DMS53 (cell line): ENCODE measurements at regions not wholly inside any gene's neighbourhood (a gene's known extent, or its start where the extent isn't known, plus 50 kb on each side); places are given as distances from the start of the nearest gene placed in this dataset.
"Not testable (repeated sequence)": the region's sequence is repeated elsewhere in the genome, so short reads cannot be mapped to it uniquely, and the experiment has no call there.

Experiments
- DNase-seq: peaks from one replicate; lab custom pipeline; 2025; lab: John Stamatoyannopoulos, UW

- not testable (repeated sequence) for DNase-seq
Measured at GRCh38 chr3:91348064-91348463, 2240.6 kb downstream of the EPHA3 start.

GRCh38 chr3:91349072-91349471 is 2241.7 kb downstream of the EPHA3 start:
- not testable (repeated sequence) for DNase-seq

GRCh38 chr3:91352161-91352560 is 2244.7 kb downstream of the EPHA3 start:
- not testable (repeated sequence) for DNase-seq

- DNase-seq, result not testable (repeated sequence)
Measured at GRCh38 chr3:91359278-91359677, 2251.9 kb downstream of the EPHA3 start.

DNA sequence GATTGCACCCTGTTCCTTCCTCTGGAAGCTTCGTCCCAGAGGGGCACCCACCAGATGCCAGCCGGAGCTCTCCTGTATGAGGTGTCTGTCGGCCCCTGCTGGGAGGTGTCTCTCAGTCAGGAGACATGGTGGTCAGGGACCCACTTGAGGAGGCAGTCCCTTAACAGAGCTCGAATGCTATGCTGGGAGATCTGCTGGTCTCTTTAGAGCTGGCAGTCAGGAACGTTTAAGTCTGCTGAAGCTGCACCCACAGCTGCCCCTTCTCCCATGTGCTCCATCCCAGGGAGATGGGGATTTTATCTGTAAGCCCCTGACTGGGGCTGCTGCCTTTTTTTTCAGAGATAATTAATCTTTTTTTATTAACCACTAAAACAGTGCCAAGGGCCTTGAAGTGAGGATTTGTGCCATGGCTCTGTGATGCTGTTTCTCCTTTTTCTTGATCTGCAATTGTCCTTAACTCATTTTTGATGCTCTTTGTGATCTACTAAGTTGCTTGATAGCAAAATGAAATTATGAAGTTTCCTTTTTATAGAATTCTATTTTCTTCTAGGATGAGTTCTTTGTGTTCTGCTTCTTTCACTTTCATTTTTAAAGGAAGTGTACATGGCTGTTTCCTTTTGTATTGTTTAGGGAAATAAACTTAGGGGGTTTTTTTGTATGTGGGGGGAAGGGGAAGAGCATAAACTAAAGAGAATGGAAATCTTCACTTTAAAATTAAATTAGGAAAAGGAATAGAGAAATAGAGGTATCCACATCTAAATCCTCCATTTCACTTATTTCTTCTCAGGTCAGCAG is 2275.9 kb downstream of the EPHA3 start:
- DNase-seq, result not testable (repeated sequence)

DNA sequence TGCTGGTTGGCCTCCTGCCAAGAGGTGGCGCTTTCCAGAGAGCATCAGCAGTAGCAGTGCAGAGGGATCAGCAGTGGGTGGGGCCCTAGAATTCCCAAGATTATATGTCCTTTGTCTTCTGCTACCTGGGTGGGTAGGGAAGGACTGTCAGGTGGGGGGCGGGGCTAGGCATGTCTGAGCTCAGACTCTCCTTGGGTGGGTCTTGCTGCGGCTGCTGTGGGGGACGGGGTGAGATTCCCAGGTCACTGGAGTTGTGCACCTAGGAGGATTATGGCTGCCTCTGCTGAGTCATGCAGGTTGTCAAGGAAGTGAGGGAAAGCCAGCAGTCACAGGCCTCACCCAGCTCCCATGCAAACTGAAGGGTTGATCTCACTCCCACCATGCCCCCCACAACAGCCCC is 2296.5 kb downstream of the EPHA3 start:
- not testable (repeated sequence) for DNase-seq

DNA sequence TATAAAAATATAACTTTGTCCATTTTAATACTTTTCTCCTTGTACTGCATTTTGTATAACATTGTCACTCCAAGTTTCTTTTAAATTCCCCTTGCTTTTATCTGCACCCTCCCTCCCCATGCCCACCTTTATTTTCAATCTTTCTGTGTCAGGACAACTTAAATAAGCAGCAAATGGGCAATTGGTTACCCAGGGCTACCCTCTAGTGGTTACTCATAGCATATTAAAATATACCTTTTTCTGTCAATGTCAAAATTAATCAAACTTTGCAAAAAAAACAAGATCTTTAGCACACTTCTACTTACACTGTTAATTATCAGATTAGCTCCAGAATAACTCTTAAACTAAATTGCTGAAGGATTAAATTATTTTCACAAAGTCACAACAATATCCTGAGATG is 2334.6 kb downstream of the EPHA3 start:
- DNase-seq, result not testable (repeated sequence)

- DNase-seq, result not testable (repeated sequence)
Measured at GRCh38 chr3:91442483-91442882, 2335.1 kb downstream of the EPHA3 start.

GRCh38 chr3:91448379-91448778 is 2341.0 kb downstream of the EPHA3 start:
- not testable (repeated sequence) for DNase-seq

DNA sequence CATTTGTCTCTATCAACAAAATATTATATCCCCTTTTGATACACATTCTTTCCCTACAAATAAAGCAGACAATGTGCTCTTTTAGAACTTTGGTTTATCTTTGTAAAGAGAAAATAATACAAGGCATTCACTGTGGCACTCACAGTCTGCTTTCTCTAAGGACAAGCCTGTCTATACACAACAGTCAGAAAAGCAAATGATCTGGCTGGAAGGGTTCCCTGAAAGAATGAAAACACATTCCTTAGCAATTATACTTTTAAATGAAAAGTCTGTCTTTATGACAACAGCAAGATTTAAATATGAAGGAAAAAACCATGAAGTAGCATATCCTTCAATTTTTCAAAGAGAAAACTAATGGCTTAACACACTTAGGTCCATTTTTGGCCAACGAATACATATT is 2359.1 kb downstream of the EPHA3 start:
- DNase-seq, result not testable (repeated sequence)

- not testable (repeated sequence) for DNase-seq
Measured at GRCh38 chr3:91469251-91469650, 2361.8 kb downstream of the EPHA3 start.

DNA sequence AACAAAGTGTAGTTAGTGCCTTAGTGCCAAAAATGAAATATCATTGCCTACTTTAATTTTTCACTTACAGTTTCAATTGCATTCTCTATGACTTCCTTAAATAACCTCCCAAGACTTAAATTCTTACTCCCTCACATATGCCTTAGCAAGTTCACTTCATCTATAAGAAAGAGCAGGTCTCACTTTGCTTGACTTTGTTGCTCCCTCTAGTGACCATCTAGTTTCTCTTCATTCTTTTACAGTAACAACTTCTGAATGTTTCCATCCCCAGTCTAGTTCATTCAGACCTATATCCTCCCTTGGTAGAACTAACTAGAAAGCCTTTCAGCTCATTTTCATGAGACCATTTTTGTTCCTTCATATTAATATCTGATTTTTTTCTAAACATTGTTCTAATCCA is 2377.6 kb downstream of the EPHA3 start:
- peak; percentile 14 for DNase-seq

- DNase-seq, result not testable (repeated sequence)
Measured at GRCh38 chr3:91485891-91486290, 2378.5 kb downstream of the EPHA3 start.

GRCh38 chr3:91497712-91498111 is 2390.3 kb downstream of the EPHA3 start:
- DNase-seq, result not testable (repeated sequence)

DNA sequence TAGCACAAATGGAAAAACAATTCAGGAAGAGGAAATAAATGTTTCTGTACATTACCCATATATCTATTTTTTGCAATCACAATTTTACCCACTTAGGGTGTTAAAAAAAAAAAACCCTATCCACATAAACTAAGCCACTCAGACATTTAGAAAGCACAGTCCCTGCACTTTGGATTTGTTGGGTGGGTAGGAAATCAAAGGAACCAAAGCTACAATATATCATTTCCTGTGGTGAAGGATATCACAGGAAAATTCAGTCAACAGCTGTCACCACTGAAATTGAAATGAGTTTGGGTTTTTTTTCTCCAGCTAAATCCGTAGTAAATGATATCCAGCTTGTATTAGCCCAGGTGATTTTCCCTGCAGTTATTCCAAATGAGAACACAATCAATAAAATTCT is 2392.4 kb downstream of the EPHA3 start:
- DNase-seq, result not testable (repeated sequence)

GRCh38 chr3:91504874-91505273 is 2397.5 kb downstream of the EPHA3 start:
- not testable (repeated sequence) for DNase-seq
